ENCODE measurements at regions not wholly inside any gene's neighbourhood (a gene's known extent, or its start where the extent isn't known, plus 50 kb on each side); places are given as distances from the start of the nearest gene placed in this dataset.
A peak's percentile ranks its signal among the peaks of the same experiment; 100 is the strongest.
"Not testable (repeated sequence)": the region's sequence is repeated elsewhere in the genome, so short reads cannot be mapped to it uniquely, and the experiment has no call there.

DNA sequence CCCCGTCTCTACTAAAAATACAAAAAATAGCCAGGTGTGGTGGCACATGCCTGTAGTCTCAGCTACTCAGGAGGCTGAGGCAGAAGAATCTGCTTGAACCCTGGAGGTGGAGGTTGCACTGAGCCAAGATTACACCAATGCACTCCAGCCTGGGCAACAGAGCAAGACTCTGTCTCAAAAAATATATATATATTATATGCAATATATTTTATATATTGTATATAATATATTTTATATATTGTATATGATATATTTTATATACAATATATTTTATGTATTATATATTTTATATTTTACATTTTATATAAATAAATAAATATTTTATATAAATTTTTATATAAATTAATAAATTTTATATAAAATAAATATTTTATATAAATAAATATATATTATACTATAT lies 140.2 kb upstream of the ATP11B start:
- not testable (repeated sequence) for DNase-seq (ENCODE audit: low read depth in 4 of 6, low spot score in 6 of 6); H3K27ac ChIP-seq (ENCODE audit: low read depth, low read length); H3K4me3 ChIP-seq (ENCODE audit: low read depth, low read length); H3K9me3 ChIP-seq (ENCODE audit: control insufficient read depth, insufficient read depth, low read length); H3K27me3 ChIP-seq (ENCODE audit: control insufficient read depth, insufficient read depth, low read length); H3K4me1 ChIP-seq (ENCODE audit: control insufficient read depth, insufficient read depth, low read length); H3K36me3 ChIP-seq (ENCODE audit: control insufficient read depth, insufficient read depth, low read length)
- whole genome bisulfite sequencing (ENCODE audit: insufficient coverage) = no CpG with 5 or more reads among the region's 1 CpG

DNA sequence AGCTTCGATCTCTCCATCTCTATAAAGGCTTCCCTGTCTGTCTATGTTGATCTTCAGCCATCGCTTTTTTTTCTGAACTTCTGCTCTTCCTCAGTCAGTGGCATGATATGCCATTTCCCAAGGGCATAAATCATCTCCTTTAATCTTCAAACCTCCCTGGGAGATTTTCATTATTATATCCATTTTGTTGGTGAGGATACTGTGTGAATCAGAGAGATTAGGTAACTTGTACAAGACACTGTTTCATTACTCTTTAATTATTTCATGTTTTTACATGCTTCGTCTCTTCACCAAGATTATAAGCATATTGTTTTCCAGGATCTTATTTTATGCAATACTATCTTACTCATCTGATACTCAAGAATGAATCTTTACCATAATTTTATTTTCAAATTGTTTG lies 124.8 kb upstream of the ATP11B start:
- Histone ChIP-seq H3K4me1 (ENCODE audit: control insufficient read depth, insufficient read depth, low read length) (no peaks in the 10 kb centered on the region), H3K36me3 (ENCODE audit: control insufficient read depth, insufficient read depth, low read length) (no peaks in the 10 kb centered on the region), H3K4me3 (ENCODE audit: low read depth, low read length) (no peak overlapping the region), H3K27ac (ENCODE audit: low read depth, low read length) (no peak overlapping the region), H3K9me3 (ENCODE audit: control insufficient read depth, insufficient read depth, low read length) (no peaks in the 10 kb centered on the region), H3K27me3 (ENCODE audit: control insufficient read depth, insufficient read depth, low read length) (no peaks in the 10 kb centered on the region)
- WGBS (ENCODE audit: insufficient coverage) = 100% methylated on average over 1 of the region's 3 CpGs
- DNase-seq (ENCODE audit: low read depth in 4 of 6, low spot score in 6 of 6) = no peak

DNA sequence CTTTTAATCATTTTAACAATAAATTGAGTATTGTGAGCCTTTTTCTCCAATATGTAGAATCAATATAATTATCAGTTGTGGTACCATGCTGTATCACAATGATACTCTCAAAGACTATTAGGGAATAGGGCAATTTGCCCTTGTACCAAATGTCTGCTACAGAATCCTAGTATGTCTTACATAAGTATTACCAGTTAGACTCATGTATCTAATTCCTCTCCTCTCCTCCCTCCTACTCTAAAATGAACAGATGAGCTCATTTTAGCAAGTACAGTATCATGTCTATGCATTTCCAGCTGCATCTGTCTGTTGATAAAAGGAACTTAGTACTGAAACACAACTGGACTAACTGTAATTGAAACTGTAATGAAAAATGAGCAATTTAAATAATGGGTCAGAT lies 124.3 kb upstream of the ATP11B start:
- peak in 2 of 6 donors; percentile 4 for DNase-seq (ENCODE audit: low read depth in 4 of 6, low spot score in 6 of 6)

DNA sequence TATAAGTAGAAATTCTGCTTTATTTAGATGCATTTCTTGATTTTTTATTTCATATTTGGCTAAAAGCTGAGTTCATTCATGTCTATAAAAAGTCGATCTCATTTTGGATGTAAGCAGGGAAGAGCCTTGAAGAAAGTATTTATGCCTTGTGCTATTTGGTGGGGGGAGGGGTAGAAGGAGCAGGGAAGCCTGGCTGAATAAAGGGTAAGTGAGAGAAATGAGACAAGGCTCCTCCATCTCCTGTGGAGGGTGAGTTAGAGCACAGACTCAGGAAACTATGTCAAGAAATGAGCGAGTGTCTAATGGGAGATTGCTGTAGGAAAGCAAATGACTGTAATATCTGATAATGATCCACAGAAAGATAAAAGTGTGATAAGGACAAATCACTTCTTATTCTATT lies 121.8 kb upstream of the ATP11B start:
- Histone ChIP-seq H3K36me3 (ENCODE audit: control insufficient read depth, insufficient read depth, low read length) (no peaks in the 10 kb centered on the region), H3K27me3 (ENCODE audit: control insufficient read depth, insufficient read depth, low read length) (no peaks in the 10 kb centered on the region), H3K27ac (ENCODE audit: low read depth, low read length) (no peak overlapping the region), H3K9me3 (ENCODE audit: control insufficient read depth, insufficient read depth, low read length) (no peaks in the 10 kb centered on the region), H3K4me1 (ENCODE audit: control insufficient read depth, insufficient read depth, low read length) (no peaks in the 10 kb centered on the region), H3K4me3 (ENCODE audit: low read depth, low read length) (no peak overlapping the region)
- 78% methylated on average over 1 of the region's 2 CpGs for WGBS (ENCODE audit: insufficient coverage)
- peak in 1 of 6 donors; percentile 25 for DNase-seq (ENCODE audit: low read depth in 4 of 6, low spot score in 6 of 6)

More for the DNA sequence above, 124.3 kb upstream of the ATP11B start:
- Histone ChIP-seq H3K9me3 (ENCODE audit: control insufficient read depth, insufficient read depth, low read length) (no peaks in the 10 kb centered on the region), H3K27ac (ENCODE audit: low read depth, low read length) (no peak overlapping the region), H3K36me3 (ENCODE audit: control insufficient read depth, insufficient read depth, low read length) (no peaks in the 10 kb centered on the region), H3K4me3 (ENCODE audit: low read depth, low read length) (no peak overlapping the region), H3K4me1 (ENCODE audit: control insufficient read depth, insufficient read depth, low read length) (no peaks in the 10 kb centered on the region), H3K27me3 (ENCODE audit: control insufficient read depth, insufficient read depth, low read length) (no peaks in the 10 kb centered on the region)

DNA sequence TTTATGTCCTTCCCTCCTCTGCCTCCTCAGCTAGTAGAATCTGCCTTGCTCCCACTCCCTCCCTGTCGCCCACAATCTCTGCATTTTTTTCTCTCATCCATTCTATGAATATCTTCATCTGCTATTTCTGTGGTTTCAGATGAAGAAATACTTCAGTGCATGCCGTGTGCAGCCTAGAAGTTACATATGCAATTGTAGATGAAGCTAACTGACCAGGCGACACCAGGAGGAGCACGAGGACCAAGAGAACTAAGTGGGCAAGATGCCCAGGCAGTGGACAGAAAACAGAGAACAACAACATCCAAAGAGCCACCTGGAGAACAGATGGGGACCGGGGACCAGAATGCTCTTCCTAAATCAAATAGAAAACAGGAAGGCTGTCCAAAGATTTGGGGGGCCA lies 121.4 kb upstream of the ATP11B start:
- WGBS (ENCODE audit: insufficient coverage) = 41% methylated on average over 4 of the region's 5 CpGs

DNA sequence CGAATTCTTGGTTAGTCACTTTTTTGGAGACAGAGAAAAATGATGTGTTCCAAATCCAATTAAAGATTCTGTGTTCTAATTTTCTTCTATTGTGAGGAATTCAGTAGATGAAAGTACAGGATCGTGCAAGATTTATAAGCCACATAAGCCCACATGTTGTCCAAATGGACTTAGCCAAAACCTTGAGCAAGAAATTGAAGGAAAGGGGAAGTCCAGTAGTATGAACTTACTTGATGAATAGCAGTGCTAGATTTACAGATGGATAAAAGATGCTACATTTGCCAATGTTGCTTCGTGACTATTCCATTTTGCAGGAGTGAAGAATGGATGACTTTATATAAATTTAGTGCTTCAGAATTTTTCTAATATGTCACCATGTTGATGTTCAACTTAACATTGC lies 120.0 kb upstream of the ATP11B start:
- no peak overlapping the region for H3K4me3 ChIP-seq (ENCODE audit: low read depth, low read length)
- H3K27ac ChIP-seq (ENCODE audit: low read depth, low read length) = no peak overlapping the region
- no peaks in the 10 kb centered on the region for H3K27me3 ChIP-seq (ENCODE audit: control insufficient read depth, insufficient read depth, low read length)
- no peaks in the 10 kb centered on the region for H3K36me3 ChIP-seq (ENCODE audit: control insufficient read depth, insufficient read depth, low read length)
- H3K9me3 ChIP-seq (ENCODE audit: control insufficient read depth, insufficient read depth, low read length) = no peaks in the 10 kb centered on the region
- no peak for DNase-seq (ENCODE audit: low read depth in 4 of 6, low spot score in 6 of 6)
- no peaks in the 10 kb centered on the region for H3K4me1 ChIP-seq (ENCODE audit: control insufficient read depth, insufficient read depth, low read length)
- 57% methylated on average over 1 of the region's 3 CpGs for WGBS (ENCODE audit: insufficient coverage)

More for the DNA sequence above, 121.4 kb upstream of the ATP11B start:
- peak in 1 of 6 donors; percentile 45 for DNase-seq (ENCODE audit: low read depth in 4 of 6, low spot score in 6 of 6)
- no peaks in the 10 kb centered on the region for H3K36me3 ChIP-seq (ENCODE audit: control insufficient read depth, insufficient read depth, low read length)
- H3K4me1 ChIP-seq (ENCODE audit: control insufficient read depth, insufficient read depth, low read length) = no peaks in the 10 kb centered on the region
- no peak overlapping the region for H3K27ac ChIP-seq (ENCODE audit: low read depth, low read length)
- no peak overlapping the region for H3K4me3 ChIP-seq (ENCODE audit: low read depth, low read length)
- H3K9me3 ChIP-seq (ENCODE audit: control insufficient read depth, insufficient read depth, low read length) = no peaks in the 10 kb centered on the region
- no peaks in the 10 kb centered on the region for H3K27me3 ChIP-seq (ENCODE audit: control insufficient read depth, insufficient read depth, low read length)

DNA sequence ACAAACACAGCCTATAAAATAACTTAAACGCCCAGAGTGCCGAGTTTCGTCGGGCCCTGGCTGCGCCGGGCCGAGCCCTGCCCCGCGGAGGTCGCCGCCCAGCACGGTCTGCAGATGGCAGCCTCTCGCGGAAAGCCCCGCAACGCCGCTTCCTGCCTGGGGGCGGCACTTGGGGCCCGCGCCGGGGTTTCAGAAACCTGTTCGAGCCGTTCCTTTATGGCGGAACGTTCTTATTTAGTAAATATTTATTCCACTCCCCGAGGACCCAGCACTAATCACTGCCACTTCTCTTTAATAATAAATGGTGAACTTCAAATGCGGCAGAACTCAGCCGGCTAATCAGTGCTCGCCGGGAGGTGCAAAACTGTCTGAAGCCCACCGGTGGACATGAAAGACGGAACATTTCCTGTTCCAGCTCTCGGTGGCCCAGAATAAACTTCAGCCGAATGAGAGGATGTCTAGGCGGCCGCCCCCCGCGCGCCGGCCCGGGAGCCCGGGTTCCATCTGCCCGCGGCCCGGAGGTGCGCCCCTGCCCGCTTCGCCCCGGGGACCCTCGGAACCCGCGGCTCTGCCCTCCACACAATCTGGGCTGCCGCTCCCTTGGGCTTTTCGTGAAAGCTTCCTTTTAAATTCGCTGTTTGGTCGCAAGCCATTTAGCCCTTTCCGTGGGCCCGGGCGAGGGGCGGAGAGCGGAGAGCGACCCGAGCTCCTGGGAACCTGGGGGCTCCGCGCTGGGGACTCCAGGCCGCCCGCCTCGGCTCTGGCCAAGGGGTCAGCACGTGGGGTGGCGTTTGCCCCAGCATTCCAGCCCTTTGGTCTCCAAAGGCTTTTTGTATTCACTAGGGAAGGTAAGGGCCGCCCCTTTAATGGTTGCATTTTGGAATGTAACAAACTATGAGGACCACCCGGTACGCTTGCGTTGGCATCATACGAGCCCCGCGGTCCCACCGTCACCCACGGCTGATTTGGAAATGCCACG lies 110.8 kb upstream of the ATP11B start:
- no peaks in the 10 kb centered on the region for H3K9me3 ChIP-seq (ENCODE audit: control insufficient read depth, insufficient read depth, low read length)
- DNase-seq (ENCODE audit: low read depth in 4 of 6, low spot score in 6 of 6) = peak; percentile 17 to 76 (median 44)
- H3K27me3 ChIP-seq (ENCODE audit: control insufficient read depth, insufficient read depth, low read length) = peaks cover 3% of the 10 kb centered on the region
- H3K27ac ChIP-seq (ENCODE audit: low read depth, low read length) = peak overlapping the region; percentile 88
- WGBS (ENCODE audit: insufficient coverage) = under 1% methylated on average over 72 of the region's 80 CpGs
- peaks cover 10% of the 10 kb centered on the region for H3K4me1 ChIP-seq (ENCODE audit: control insufficient read depth, insufficient read depth, low read length)
- H3K4me3 ChIP-seq (ENCODE audit: low read depth, low read length) = peak overlapping the region; percentile 66
- H3K36me3 ChIP-seq (ENCODE audit: control insufficient read depth, insufficient read depth, low read length) = no peaks in the 10 kb centered on the region

DNA sequence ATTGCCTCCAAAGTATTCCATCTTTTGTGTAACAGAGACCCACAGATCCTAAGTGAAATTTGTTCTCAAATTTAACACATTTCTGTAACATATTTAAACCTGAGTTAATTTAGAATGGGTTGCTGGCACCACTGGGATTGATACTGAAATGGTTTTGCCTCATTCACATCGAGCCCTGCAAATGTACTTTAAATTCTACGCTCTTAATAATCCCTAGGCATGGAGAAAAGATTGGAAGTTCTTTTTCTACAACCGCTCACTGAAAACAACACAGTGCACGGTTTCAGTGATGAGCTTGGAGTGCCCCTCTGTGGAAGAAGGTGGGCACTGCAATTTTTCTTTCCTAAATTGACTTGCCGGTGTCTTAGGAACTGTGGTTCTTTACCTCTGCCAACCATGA lies 109.9 kb upstream of the ATP11B start:
- Histone ChIP-seq H3K27ac (ENCODE audit: low read depth, low read length) (peak overlapping the region; percentile 88), H3K27me3 (ENCODE audit: control insufficient read depth, insufficient read depth, low read length) (peaks cover 3% of the 10 kb centered on the region), H3K9me3 (ENCODE audit: control insufficient read depth, insufficient read depth, low read length) (no peaks in the 10 kb centered on the region), H3K4me1 (ENCODE audit: control insufficient read depth, insufficient read depth, low read length) (peaks cover 10% of the 10 kb centered on the region), H3K4me3 (ENCODE audit: low read depth, low read length) (peak overlapping the region; percentile 66), H3K36me3 (ENCODE audit: control insufficient read depth, insufficient read depth, low read length) (no peaks in the 10 kb centered on the region)
- peak; percentile 75 to 95 (median 80) for DNase-seq (ENCODE audit: low read depth in 4 of 6, low spot score in 6 of 6)
- WGBS (ENCODE audit: insufficient coverage) = 0% methylated on average over 1 of the region's 5 CpGs

DNA sequence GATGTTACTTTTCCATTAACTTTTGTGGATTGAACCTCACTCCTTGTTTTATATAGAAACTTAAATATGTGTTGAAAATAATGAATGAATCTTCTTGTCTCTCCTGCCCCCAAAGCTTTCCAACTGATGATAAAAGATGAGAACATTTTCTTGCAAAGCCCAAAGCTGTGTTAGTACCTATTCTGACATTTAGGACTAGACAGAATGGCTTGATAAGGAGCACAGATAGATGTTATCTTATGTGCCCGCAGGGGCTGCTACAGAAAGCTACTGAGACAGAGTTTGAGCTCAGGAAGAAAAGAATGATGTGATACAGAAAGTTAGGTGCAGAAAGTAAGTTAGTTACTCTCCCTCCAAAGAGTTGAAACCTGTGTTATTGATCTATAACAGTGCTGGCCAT lies 109.4 kb upstream of the ATP11B start:
- Histone ChIP-seq H3K27ac (ENCODE audit: low read depth, low read length) (no peak overlapping the region), H3K4me1 (ENCODE audit: control insufficient read depth, insufficient read depth, low read length) (peaks cover 10% of the 10 kb centered on the region), H3K36me3 (ENCODE audit: control insufficient read depth, insufficient read depth, low read length) (no peaks in the 10 kb centered on the region), H3K4me3 (ENCODE audit: low read depth, low read length) (no peak overlapping the region), H3K9me3 (ENCODE audit: control insufficient read depth, insufficient read depth, low read length) (no peaks in the 10 kb centered on the region), H3K27me3 (ENCODE audit: control insufficient read depth, insufficient read depth, low read length) (peaks cover 3% of the 10 kb centered on the region)
- 0% methylated on average over 1 of the region's 1 CpG for WGBS (ENCODE audit: insufficient coverage)
- DNase-seq (ENCODE audit: low read depth in 4 of 6, low spot score in 6 of 6) = no peak
